ENCODE measurements at regions not wholly inside any gene's neighbourhood (a gene's known extent, or its start where the extent isn't known, plus 50 kb on each side); places are given as distances from the start of the nearest gene placed in this dataset.

GRCh38 chr18:52063923-52064322 lies 276.1 kb upstream of the DCC start (continued):
- TF ChIP-seq, protein P1, sequence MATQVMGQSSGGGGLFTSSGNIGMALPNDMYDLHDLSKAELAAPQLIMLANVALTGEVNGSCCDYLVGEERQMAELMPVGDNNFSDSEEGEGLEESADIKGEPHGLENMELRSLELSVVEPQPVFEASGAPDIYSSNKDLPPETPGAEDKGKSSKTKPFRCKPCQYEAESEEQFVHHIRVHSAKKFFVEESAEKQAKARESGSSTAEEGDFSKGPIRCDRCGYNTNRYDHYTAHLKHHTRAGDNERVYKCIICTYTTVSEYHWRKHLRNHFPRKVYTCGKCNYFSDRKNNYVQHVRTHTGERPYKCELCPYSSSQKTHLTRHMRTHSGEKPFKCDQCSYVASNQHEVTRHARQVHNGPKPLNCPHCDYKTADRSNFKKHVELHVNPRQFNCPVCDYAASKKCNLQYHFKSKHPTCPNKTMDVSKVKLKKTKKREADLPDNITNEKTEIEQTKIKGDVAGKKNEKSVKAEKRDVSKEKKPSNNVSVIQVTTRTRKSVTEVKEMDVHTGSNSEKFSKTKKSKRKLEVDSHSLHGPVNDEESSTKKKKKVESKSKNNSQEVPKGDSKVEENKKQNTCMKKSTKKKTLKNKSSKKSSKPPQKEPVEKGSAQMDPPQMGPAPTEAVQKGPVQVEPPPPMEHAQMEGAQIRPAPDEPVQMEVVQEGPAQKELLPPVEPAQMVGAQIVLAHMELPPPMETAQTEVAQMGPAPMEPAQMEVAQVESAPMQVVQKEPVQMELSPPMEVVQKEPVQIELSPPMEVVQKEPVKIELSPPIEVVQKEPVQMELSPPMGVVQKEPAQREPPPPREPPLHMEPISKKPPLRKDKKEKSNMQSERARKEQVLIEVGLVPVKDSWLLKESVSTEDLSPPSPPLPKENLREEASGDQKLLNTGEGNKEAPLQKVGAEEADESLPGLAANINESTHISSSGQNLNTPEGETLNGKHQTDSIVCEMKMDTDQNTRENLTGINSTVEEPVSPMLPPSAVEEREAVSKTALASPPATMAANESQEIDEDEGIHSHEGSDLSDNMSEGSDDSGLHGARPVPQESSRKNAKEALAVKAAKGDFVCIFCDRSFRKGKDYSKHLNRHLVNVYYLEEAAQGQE (IDR thresholded peaks at IDR 0.05; ENCODE audit: borderline replicate concordance in 1 of 2, low read depth in 1 of 2, low read length in 2 of 2): no peak
- no peak for TF ChIP-seq REL (CRISPR knock-in tag; conservative IDR thresholded peaks at IDR 0.05)
- TF ChIP-seq, protein P2, sequence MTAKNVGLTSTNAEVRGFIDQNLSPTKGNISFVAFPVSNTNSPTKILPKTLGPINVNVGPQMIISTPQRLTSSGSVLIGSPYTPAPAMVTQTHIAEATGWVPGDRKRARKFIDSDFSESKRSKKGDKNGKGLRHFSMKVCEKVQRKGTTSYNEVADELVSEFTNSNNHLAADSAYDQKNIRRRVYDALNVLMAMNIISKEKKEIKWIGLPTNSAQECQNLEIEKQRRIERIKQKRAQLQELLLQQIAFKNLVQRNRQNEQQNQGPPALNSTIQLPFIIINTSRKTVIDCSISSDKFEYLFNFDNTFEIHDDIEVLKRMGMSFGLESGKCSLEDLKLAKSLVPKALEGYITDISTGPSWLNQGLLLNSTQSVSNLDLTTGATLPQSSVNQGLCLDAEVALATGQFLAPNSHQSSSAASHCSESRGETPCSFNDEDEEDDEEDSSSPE (CRISPR knock-in tag; IDR thresholded peaks at IDR 0.05): no peak
- TF ChIP-seq, protein P3, sequence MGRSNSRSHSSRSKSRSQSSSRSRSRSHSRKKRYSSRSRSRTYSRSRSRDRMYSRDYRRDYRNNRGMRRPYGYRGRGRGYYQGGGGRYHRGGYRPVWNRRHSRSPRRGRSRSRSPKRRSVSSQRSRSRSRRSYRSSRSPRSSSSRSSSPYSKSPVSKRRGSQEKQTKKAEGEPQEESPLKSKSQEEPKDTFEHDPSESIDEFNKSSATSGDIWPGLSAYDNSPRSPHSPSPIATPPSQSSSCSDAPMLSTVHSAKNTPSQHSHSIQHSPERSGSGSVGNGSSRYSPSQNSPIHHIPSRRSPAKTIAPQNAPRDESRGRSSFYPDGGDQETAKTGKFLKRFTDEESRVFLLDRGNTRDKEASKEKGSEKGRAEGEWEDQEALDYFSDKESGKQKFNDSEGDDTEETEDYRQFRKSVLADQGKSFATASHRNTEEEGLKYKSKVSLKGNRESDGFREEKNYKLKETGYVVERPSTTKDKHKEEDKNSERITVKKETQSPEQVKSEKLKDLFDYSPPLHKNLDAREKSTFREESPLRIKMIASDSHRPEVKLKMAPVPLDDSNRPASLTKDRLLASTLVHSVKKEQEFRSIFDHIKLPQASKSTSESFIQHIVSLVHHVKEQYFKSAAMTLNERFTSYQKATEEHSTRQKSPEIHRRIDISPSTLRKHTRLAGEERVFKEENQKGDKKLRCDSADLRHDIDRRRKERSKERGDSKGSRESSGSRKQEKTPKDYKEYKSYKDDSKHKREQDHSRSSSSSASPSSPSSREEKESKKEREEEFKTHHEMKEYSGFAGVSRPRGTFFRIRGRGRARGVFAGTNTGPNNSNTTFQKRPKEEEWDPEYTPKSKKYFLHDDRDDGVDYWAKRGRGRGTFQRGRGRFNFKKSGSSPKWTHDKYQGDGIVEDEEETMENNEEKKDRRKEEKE (IDR thresholded peaks at IDR 0.05): no peak

GRCh38 chr18:52069201-52069600 lies 270.8 kb upstream of the DCC start:
- Histone ChIP-seq H3K9me3 (ENCODE audit: low read length) (peaks cover 60% of the 10 kb centered on the region), H3K79me2 (ENCODE audit: insufficient read depth, low read length) (no peaks in the 10 kb centered on the region), H3K27ac (ENCODE audit: extremely low read length, insufficient read depth, low read length) (peak overlapping the region; percentile 91), H3K27me3 (ENCODE audit: control insufficient read depth in 1 of 2, insufficient read depth in 2 of 2, low read length in 2 of 2) (no peaks in the 10 kb centered on the region), H3K36me3 (replicated peaks in 1 of 2; ENCODE audit: control insufficient read depth in 1 of 2, insufficient read depth in 2 of 2, low read length in 2 of 2) (no peaks in the 10 kb centered on the region), H4K20me1 (ENCODE audit: insufficient read depth, low read length) (no peaks in the 10 kb centered on the region), H3K9ac (ENCODE audit: insufficient read depth, low read depth, low read length) (no peak overlapping the region), H3K4me3 (replicated peaks in 1 of 3; ENCODE audit: insufficient read depth in 1 of 3, low read depth in 2 of 3, low read length in 3 of 3) (no peak overlapping the region), H3K4me1 (ENCODE audit: insufficient read depth, low read length) (peaks cover 27% of the 10 kb centered on the region), H3K4me2 (ENCODE audit: low read depth, low read length) (no peak overlapping the region), H2AFZ (ENCODE audit: low read length) (peak overlapping the region; percentile 11)
- CTCF ChIA-PET (ENCODE audit: low intra/inter-chr PET ratio, low total read pairs): no interaction called here
- ATAC-seq (no peak), DNase-seq (ENCODE audit: low spot score) (no peak), FAIRE-seq (no peak)
- POLR2A ChIA-PET: no interaction called here
- WGBS (ENCODE audit: low lambda C conversion rate): 46% methylated on average over 2 of the region's 2 CpGs
- in situ Hi-C loops (cut with HindIII; ENCODE audit: extremely low pct_ligation_motif_present, low pct_unique_long_range_greater_than_20kb) (no loop called here), intact Hi-C loops (cut with micrococcal nuclease; ENCODE audit: unreplicated experiment) (no loop called here)
- BruUV-seq (replicated peaks): no TSS peak
- TF ChIP-seq, protein P4, sequence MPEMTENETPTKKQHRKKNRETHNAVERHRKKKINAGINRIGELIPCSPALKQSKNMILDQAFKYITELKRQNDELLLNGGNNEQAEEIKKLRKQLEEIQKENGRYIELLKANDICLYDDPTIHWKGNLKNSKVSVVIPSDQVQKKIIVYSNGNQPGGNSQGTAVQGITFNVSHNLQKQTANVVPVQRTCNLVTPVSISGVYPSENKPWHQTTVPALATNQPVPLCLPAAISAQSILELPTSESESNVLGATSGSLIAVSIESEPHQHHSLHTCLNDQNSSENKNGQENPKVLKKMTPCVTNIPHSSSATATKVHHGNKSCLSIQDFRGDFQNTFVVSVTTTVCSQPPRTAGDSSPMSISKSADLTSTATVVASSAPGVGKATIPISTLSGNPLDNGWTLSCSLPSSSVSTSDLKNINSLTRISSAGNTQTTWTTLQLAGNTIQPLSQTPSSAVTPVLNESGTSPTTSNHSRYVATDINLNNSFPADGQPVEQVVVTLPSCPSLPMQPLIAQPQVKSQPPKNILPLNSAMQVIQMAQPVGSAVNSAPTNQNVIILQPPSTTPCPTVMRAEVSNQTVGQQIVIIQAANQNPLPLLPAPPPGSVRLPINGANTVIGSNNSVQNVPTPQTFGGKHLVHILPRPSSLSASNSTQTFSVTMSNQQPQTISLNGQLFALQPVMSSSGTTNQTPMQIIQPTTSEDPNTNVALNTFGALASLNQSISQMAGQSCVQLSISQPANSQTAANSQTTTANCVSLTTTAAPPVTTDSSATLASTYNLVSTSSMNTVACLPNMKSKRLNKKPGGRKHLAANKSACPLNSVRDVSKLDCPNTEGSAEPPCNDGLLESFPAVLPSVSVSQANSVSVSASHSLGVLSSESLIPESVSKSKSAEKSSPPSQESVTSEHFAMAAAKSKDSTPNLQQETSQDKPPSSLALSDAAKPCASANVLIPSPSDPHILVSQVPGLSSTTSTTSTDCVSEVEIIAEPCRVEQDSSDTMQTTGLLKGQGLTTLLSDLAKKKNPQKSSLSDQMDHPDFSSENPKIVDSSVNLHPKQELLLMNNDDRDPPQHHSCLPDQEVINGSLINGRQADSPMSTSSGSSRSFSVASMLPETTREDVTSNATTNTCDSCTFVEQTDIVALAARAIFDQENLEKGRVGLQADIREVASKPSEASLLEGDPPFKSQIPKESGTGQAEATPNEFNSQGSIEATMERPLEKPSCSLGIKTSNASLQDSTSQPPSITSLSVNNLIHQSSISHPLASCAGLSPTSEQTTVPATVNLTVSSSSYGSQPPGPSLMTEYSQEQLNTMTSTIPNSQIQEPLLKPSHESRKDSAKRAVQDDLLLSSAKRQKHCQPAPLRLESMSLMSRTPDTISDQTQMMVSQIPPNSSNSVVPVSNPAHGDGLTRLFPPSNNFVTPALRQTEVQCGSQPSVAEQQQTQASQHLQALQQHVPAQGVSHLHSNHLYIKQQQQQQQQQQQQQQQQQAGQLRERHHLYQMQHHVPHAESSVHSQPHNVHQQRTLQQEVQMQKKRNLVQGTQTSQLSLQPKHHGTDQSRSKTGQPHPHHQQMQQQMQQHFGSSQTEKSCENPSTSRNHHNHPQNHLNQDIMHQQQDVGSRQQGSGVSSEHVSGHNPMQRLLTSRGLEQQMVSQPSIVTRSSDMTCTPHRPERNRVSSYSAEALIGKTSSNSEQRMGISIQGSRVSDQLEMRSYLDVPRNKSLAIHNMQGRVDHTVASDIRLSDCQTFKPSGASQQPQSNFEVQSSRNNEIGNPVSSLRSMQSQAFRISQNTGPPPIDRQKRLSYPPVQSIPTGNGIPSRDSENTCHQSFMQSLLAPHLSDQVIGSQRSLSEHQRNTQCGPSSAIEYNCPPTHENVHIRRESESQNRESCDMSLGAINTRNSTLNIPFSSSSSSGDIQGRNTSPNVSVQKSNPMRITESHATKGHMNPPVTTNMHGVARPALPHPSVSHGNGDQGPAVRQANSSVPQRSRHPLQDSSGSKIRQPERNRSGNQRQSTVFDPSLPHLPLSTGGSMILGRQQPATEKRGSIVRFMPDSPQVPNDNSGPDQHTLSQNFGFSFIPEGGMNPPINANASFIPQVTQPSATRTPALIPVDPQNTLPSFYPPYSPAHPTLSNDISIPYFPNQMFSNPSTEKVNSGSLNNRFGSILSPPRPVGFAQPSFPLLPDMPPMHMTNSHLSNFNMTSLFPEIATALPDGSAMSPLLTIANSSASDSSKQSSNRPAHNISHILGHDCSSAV (CRISPR knock-in tag; IDR thresholded peaks at IDR 0.05; ENCODE audit: borderline replicate concordance): no peak
- no peak for TF ChIP-seq POLR2G (IDR thresholded peaks at IDR 0.05; ENCODE audit: low read depth, low read length)

All from HepG2 (cell line).